CD4-positive, alpha-beta T cell treated with Interleukin-17A for 4 hours (primary cell): ENCODE measurements at regions not wholly inside any gene's neighbourhood (a gene's known extent, or its start where the extent isn't known, plus 50 kb on each side); places are given as distances from the start of the nearest gene placed in this dataset.

Experiments used
- DNase-seq: peaks from one replicate; pipeline ENCODE4 v3.0.0-alpha.2; 2020; ENCODE audit warnings: mixed read lengths

DNA sequence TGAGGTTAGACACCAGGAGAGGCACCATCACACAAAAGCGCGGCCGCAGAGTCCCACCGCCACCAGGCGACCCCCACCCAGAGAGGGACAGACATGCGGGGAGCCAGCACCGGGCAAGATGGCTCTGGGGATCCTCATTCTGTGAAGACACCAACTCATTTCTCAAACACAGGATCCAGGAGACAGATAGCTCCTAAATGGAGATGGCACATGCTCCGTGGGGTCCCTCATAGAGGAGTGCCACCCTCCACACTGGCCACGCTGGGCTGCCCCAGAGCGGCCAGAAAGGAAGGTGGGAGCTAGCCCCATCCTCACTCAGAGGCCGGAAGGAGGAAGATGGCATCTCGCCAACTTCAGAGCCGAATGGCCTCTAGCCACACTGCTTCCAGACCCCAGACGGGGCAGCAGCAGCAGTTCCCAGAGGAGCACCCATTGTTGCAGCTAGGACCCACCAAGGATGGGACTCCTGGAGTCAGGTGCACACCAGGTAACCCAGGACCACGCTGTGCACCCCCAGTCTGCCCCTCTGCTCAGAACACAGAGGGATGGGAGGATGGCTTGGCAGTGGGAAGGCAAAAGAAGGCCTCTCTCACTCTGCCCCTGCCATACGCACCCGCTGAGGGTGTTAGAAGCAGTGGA lies 78.6 kb downstream of the ZIC5 start:
- DNase-seq = no peak

DNA sequence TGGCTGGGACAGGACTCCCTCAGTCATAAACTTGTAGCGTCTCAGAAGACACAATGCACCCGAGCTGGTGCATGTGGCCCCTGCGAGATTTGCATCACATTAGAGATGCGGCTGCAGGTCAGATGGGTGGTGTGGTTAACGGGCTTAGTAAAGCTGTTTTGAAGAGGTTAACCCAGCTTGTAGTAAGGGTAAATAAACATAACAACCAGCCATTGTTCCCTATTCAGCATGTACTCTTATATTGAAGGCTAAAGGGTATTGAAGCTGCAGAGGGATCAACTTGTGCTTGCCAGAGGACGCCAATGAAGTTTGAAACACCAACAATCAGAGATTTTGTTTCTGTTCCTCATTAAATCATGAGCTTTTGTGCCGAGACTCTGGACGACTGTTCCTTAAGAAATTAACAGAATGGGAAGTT lies 79.4 kb downstream of the ZIC5 start:
- no peak for DNase-seq

DNA sequence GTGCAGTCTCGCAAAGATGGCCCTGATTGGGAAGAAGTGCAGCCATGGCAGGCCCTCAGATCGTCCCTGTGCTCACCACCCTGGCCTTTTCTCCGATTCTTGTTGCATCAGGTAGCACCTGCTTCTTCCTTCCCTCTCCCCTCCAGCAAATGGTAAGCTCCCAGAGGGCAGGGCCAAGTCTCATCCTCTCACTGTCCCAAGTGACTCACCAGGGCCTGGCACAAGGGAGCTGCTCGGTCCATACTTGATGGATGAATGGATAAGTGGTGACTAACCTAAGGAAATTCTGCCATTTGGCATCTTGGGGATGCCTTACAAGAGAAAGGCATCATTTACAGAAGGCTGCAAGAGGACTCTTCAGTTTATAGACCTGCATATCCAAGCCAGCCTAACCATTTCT lies 84.9 kb downstream of the ZIC5 start:
- DNase-seq = no peak

DNA sequence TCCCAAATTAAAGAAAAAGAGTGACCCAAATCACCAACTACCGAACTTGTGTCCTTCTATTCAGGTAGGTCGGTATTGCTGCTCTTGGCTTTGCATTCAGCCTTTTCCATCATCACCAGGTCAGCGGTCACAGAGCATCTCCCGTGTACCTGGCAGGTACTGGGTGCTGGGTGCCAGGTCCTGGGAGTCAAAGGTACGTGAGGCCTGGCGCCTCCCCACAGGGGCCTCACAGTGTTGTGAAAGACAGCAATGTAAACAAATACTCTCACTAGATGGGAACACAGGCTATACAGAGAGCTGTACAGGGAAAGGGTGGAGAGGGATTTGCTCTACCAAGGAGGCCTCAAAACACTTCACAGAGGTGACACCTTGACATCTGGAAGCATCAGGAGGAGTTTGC lies 86.7 kb downstream of the ZIC5 start:
- DNase-seq = no peak

DNA sequence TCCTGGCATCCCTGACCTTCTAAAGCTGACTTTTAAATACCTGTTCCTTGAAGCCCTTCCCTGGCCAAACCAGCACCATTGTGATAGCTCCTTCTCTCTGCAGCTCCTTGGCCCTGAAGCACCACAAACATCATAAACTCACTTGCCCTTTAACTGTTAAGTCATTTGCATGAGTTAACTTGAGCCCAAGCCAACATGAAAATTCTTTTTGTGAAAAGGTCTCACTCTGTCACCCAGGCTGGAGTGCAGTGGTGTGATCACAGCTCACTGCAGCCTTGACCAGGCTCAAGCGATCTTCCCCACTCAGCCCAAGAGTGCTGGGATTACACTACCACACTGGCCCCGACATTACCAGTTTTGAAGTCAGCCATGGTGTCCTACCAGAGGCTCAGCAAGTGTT lies 87.8 kb downstream of the ZIC5 start:
- no peak for DNase-seq

DNA sequence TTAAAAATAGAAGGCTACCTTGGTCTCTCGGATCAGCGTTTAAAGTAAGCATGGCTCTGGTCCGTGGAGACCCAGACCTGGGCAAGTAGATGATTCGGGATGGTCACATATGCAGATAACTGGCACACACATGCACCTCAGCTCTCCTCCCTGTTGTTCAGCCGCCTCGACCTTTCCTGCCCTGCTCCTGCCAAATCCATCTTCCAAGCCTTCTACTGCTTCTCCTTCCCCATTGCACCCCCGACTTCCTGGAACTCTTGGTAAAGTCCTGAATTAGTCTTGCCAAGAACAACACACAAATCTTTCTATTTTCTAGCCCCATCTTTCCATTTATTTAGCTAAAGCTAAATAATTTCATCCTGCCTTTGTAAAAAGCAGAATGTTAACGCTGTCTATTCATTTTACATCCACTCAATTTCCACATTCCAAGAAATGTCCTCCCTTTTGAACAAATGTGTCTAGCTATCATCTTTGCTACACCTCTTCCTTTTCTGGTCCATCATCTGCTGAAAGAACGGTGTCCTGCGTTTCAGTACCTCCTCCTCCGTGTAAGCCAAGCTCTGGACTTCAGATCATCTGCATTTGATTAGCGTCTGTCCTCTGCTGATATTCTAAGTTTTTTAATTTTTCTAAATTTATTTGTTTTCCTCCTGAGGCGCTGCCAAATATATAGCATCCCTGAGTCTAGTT lies 92.5 kb downstream of the ZIC5 start:
- no peak for DNase-seq

DNA sequence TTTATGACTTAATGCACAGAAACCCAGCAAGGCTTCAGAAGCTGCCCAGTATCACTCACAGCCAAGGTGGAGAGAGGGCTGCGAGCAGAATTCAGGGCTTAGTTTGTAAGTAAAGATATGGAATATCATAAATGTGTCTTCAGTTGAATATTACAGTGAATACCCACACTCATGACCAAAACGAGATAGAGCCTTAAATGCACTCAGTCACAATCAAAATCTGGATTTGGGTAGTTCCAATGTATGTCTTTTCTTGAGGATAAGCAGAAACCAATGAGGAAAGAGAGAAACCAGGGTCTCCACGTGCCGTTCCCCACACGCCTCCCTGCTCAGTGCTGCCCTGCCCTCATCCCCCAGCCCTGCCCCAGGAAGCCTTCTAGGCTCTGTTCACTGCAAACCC lies 94.9 kb downstream of the ZIC5 start:
- DNase-seq = no peak

DNA sequence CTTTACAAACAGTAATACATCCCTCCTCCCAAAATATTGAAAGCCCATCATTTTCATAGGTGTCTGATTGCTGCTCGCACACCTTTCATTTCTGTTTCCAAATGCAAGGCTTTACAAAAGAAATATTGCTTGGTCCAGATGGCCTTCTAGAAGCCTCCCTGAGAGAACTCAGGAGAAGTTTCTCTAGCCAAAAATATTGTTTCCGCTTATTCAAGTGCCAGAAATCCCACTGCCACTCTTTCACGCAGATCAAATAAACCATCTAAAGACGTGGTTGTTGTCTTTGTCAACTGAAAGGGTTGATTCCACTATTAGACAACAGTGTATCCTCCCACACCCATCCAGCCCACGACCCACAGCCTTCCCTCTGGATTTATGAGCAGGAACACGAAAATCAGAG lies 96.2 kb downstream of the ZIC5 start:
- no peak for DNase-seq

DNA sequence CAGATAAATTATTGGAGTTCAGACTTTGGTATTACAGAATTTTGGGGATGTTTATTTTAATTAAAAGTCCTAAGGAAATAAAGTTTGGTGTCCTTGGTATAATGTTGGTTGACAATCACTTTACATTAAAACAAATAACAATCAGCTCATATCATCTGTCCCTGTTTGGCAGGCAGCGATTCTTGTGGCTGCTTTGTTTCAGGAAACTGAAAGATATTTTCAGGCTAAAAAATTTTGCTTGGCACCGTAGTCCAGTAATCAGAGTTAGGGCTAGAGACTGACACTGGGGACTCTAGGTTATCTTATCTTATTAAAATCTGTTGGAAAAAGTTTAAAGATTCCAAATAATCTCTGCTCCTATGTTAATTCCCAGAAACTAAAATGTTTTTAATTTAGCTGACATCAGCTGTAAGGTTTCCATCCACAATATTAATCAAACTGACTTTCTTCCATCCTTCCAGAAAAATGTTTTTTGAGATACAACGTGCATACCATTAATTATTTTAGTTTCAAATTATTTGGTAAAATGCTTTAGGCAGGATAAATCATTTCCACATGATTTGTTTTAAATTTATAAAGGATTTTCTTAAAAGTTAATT lies 97.6 kb downstream of the ZIC5 start:
- no peak for DNase-seq

DNA sequence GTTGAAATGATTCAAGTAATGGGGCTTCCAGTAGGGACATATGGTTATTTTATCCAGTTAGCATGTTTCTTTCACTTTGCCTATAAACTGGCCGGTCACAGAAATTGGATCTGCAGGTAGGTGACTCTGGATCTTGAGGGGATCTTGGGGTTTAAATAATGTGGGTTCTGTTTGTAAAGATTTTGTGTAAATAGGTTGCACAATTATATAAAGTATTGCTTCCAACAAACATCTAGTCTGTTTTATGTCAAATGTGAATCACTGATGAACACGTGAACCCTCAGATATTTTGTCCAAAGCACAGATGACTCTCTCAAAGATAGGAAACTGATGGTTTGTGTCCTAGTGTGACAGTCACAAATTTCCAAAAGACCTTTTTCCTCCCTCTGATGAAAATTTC lies 98.4 kb downstream of the ZIC5 start:
- DNase-seq = no peak

DNA sequence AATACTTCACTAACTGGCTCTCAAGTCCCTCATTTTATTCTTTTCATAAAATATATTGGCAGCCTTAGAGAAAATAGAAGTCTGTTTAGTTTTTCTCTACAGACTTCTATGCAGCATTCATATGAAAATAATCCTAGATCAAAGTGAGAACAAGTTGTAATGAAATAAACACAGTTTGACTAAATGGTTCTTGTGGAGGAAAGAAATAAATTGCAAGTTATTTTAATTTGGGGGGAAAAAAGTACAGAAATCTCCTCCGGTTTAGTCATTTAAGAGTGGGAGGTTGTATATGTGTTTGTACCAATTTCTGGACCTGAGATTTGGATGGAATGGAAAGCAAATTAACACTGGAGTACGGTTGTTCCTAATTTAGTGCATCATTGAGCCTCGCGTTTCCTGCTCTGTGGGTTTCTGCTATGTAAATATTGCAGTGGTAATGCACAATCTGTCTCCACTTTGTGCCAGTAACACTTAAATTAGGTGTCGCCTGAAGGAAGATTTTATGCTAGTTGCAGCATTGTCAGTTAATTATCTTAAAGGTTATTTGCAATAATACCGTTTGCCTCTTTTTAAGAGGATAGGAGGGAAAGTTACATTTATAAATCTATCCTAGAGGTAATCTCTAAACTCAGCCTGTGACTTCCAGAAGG lies 100.2 kb downstream of the ZIC5 start:
- DNase-seq = no peak

DNA sequence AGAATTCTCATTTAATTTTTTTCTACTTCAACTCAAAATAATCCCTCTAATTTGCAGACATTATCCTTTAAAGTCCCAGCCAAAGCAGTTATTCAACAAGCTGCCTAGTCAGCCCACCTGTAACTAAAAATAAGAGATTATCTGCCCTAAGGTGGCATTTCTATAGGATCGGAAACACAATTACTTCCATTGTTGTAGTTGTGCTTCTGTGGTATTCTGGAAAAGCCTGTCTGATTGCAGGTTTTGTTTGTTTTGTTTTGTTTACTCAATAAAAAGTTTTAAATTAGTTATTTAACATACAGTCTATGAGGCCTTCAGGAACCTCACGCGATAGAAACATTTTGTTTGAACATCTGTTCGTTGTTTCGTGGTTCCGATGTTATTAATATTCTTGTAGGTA lies 101.0 kb downstream of the ZIC5 start:
- no peak for DNase-seq

DNA sequence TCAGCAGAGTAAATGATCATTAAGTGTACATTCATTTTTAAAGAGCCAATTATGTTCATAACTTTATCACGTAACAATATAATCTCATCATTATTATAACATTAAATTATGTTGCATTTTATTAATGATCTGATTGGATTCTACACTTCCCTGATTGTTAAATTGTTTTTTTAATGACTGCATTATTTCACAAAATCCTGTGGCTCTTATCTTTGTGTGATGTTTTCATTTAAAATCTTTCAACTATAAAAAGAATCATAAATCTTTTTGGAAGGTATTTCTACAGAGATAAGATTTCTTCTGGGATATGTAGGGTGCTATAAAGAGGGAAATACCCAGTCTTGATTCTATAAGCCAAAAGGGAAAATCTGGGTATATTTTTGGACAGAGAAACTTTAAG lies 101.7 kb downstream of the ZIC5 start:
- DNase-seq = no peak

DNA sequence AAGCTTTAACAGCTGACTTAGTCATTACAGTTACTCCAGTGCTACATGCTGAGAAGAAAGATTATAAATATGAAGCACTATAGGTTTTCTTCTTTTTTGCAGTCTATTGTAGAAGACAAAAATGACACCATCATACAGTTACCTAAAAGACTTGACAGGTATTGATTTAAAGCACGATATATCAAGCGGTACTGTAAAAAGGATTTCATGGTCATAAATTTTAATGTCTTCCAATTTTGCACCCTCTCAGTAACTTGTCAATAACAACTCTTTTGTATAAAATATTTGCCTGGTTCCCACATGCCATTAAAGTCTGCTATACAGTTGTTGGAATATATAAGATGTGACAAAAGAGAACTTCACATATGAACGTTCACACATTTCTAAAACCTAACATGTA lies 102.8 kb downstream of the ZIC5 start:
- DNase-seq = no peak

DNA sequence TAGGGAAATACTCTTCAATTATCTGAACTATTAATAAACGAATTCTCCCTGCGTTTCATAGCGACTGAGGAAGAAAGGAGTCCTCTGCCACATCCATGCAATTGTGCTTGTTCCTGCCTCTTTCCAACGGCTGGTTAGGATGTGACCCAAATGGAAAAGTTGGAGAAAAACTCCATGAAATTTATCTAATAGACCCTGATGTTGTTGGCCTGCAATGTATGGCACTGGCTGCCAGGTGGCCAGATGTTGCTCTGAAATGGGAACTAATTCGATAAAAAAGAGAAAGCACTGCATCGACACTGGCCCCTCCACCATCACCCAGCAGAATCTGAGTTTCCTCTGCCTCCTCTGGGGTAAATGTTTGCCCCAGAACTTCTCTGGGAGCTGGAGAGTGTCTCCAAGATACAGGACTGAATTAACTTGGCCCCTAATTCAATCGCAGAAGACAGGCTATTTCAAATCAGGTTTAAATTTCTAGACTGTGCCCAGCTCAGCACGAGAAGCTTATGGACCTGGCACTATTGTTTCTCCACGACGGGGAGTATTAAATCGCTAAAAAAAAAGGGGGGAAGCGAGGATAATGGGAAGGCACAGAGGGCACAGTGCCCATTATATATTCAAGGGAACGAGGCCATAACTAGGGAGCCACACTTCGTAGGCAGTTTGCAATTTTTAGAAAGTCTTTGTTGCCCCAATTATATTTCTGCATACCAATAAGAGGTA lies 103.9 kb downstream of the ZIC5 start:
- DNase-seq = no peak

DNA sequence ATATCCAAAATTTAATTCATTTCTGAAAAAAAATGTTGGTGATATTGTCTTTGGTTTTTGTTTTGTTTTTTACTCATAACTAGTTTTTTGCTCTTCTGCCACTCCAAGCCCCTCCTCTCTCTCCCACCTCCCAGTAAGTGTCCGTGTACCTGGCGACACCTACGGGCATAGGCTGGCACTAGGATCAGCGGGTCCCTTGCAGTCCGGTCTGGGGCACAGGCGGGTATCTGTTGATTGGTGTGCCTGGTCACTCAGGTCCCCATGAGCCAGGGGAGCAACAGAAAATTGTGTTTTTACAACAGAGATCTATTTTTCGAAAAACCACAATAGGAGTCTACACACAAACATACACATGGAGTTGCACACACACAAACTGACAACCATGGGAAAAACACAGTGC lies 104.8 kb downstream of the ZIC5 start:
- DNase-seq = no peak

DNA sequence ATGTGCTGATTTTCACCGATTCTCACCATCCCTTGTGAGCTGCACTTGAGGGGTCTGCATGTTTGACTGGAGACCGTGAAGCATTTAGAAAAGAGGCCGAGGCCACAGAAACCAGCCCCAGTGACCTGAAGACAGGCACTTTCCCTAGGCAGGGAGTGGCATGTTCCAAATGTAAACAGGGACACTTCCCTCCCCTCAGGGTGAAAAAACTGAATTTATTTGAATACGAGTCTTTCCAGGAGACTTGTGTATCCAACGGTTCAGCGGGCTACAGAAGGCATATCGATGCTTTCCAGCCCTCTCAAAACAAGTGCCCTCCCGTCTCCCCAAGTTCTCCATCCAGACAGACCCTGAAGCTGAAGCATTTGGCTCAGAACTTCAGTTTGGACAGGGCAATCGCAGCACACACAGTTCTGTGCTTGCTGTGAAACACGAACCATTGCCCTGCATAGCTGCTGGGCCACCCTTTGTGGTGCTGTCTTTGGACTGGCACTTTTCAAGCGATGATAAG lies 106.1 kb downstream of the ZIC5 start:
- no peak for DNase-seq

DNA sequence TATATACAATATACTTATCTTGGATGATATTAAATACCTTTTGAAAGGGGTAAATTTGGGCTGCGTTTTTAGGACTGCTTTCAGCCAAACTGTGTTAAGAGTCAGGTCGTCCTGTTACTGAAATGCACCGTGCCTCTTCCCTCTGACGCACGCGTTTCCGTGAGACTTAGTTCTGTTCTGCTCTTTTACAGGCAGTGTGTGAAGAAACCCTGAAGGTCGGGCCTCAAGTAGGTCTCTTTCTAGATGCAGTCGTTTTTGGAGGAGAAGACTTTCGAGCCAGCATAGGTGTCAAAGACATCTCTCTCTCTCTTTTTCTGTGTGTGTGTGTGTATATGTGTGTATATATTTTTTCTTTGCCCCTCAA lies 107.0 kb downstream of the ZIC5 start:
- DNase-seq = no peak

DNA sequence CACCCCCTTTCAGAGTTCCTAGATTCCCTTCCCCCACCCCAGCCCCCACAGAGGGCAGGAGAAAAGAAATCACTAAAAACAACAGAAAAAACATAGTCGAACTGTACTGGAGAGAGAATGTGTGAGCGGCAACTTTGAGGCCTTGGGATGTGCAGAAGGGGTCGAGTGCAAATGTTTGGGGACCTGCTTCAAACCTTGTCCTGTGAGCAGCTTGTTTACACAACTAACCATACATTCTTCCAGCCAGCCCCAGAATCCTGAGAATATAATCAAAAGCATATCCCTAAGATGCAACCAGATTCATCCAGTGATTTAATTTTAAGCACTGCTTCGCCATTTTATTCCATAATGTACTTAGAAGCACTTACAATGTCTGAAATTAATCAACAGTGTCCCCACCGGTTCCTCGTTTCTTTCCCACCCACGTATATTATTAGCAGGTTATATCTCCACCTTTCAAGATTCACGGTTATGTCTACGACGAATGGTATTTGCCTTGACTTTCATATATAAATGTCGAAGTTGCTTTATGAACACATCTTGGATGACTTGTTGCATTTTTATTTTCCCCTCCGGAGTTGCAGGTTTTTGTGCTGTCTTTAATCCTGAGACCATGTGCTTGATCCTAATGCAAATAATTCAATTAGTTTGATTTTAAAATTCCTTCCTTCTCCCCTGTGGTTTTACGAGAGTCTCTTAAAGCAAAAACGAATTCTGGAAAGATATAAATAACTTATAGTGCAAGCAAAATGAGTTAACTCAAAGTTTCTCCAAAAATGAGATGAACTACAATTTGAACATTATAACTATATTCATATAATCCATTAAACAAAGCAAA lies 107.6 kb downstream of the ZIC5 start:
- no peak for DNase-seq

DNA sequence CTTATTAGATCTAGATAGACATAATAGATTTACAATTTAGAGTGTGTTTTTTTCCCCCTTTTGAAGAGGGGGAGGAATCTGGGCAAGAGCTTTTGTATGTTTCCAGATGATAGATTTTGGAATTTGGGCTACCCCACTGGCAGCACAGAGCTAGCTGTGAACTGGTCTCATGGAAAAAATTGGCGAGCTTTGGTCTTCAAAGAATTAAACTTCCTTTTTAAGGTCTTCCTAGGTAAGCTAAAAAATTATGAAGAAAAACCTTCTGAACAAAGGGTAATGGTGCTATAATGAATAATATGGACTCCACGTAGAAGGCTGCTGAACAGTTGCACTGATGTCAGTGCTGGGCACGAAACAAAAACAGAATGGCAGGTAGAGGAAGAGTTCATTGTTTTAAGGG lies 109.3 kb downstream of the ZIC5 start:
- no peak for DNase-seq

DNA sequence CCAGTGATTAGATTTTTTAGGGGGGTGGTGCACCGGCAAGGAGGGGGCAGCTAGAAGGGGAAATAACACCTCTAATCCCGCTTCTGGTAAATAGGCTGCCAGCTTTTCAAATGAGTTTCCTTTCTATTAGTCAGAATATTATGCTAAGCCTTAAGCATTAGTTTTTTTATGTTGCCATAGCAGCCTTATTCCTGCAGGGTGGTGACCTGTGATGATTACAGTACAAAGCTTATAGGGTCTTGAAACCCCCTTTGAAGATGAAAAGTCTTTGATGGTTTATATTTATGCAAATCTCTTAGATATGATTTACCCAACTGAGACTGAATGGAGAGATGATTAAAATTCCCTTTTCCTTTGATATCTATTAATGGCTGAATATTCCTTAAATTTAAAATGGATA lies 109.8 kb downstream of the ZIC5 start:
- no peak for DNase-seq

DNA sequence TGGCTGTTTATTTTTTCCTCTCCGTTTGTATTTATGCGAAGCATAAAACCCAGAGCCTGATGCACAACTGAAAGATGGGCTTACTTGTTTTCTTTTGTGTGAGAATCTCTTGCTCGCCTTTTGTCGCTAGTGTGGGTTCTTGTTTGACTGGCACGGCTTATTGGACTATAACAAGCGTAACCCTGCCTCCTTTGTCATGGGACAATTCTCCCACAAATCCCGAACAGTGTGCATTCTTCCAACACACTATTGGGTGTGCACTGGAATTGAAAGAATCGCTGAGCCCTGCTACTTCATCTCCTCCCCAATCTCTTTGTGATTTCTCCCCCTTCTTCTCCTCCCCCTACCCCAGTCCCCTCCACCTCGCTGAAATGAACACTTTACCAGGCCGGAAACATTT lies 110.8 kb downstream of the ZIC5 start:
- no peak for DNase-seq
